Esophagus muscularis mucosa (tissue), 4 donors: ENCODE measurements at regions not wholly inside any gene's neighbourhood (a gene's known extent, or its start where the extent isn't known, plus 50 kb on each side); places are given as distances from the start of the nearest gene placed in this dataset.
A peak's percentile ranks its signal among the peaks of the same experiment; 100 is the strongest.

Source experiments
- DNase-seq: peaks from one replicate; pipeline ENCODE4 v3.0.0-alpha.2; 2017; ENCODE audit errors: extremely low spot score
- H3K27ac ChIP-seq, 4 donors: fragments of 200-600 bp; sonication (generic); replicated peaks in 1 of 4; 1 replicate in 3 of 4; 2 replicates in 1 of 4; pipeline ENCODE4 v1.5.1; 2016 to 2019; ENCODE audit warnings: mild to moderate bottlenecking in 1 of 4
- H3K27me3 ChIP-seq, 4 donors: fragments of 200-600 bp; sonication (generic); one replicate each; pipeline versions ENCODE4 v1.5.1 to v1.6.0; 2016 to 2019
- H3K36me3 ChIP-seq, 4 donors: fragments of 200-600 bp; sonication (generic); one replicate each; pipeline ENCODE4 v1.5.1; 2016 to 2019
- H3K4me1 ChIP-seq, 4 donors: fragments of 200-600 bp; sonication (generic); one replicate each; pipeline ENCODE4 v1.5.1; 2016 to 2019
- H3K4me3 ChIP-seq, 4 donors: fragments of 200-600 bp; sonication (generic); 1 replicate in 2 of 4; 2 replicates in 2 of 4; pipeline ENCODE4 v1.5.1; 2016 to 2019; ENCODE audit warnings: mild to moderate bottlenecking in 4 of 4, moderate library complexity in 1 of 4
- H3K9me3 ChIP-seq, 4 donors: fragments of 200-600 bp; sonication (generic); 1 replicate in 3 of 4; 2 replicates in 1 of 4; pipeline ENCODE4 v1.5.1; 2016 to 2019
- CTCF ChIP-seq, 3 experiments: fragments of 200-600 bp in 2 of 3; fragments of 450-650 bp in 1 of 3; sonication (generic) in 2 of 3; IDR thresholded peaks; one replicate each; pipeline ENCODE4 v1.5.1; 2017 to 2019; ENCODE audit warnings: antibody characterized with exemption in 3 of 3, mild to moderate bottlenecking in 2 of 3, moderate library complexity in 1 of 3
- EP300 ChIP-seq: sonication (generic); formaldehyde crosslinking; IDR thresholded peaks from one replicate; pipeline ENCODE4 v1.6.1; 2017; ENCODE audit warnings: antibody characterized with exemption
- POLR2A ChIP-seq: fragments of 450-650 bp; IDR thresholded peaks from one replicate; pipeline ENCODE4 v1.6.1; 2017; ENCODE audit warnings: antibody characterized with exemption, moderate library complexity, mild to moderate bottlenecking, low read depth
- POLR2AphosphoS5 ChIP-seq, 2 donors: sonication (generic); formaldehyde crosslinking; IDR thresholded peaks; one replicate each; pipeline ENCODE4 v1.6.1; 2017; ENCODE audit warnings: antibody characterized with exemption in 2 of 2
- WGBS: methylation state at CpG from one replicate; pipeline ENCODE4 v1.1.5; 2018; 5-methylcytosine and 5-hydroxymethylcytosine counted together
- intact Hi-C: fragments of 100-400 bp; cut with DNase I; formaldehyde crosslinking; loops from one replicate; pipeline ENCODE4 v1.15.1; 2023

GRCh38 chr16:56115817-56116576, 75.3 kb upstream of the GNAO1 start:
- no peaks in the 10 kb centered on the region for H3K27me3 ChIP-seq
- DNase-seq: no peak
- no peak overlapping the region for H3K4me3 ChIP-seq
- no peak for TF ChIP-seq POLR2AphosphoS5 (IDR thresholded peaks at IDR 0.05)
- TF ChIP-seq EP300: no peak
- no peak for TF ChIP-seq POLR2A
- no peak for TF ChIP-seq CTCF (IDR thresholded peaks at IDR 0.05)
- 62% methylated on average over 6 of the region's 6 CpGs for WGBS
- H3K9me3 ChIP-seq: no peaks in the 10 kb centered on the region
- no peaks in the 10 kb centered on the region for H3K36me3 ChIP-seq
- intact Hi-C loops: no loop called here
- H3K27ac ChIP-seq: no peak overlapping the region
- no peaks in the 10 kb centered on the region for H3K4me1 ChIP-seq

- no peak for DNase-seq
- Histone ChIP-seq H3K9me3 (no peaks in the 10 kb centered on the region), H3K4me1 (no peaks in the 10 kb centered on the region), H3K27ac (no peak overlapping the region), H3K36me3 (no peaks in the 10 kb centered on the region), H3K27me3 (no peaks in the 10 kb centered on the region), H3K4me3 (no peak overlapping the region)
- WGBS: 44% methylated on average over 2 of the region's 2 CpGs
- intact Hi-C loops: no loop called here
- TF ChIP-seq EP300 (no peak), POLR2A (no peak), CTCF (IDR thresholded peaks at IDR 0.05) (no peak), POLR2AphosphoS5 (IDR thresholded peaks at IDR 0.05) (no peak)
Observed at GRCh38 chr16:56113223-56113622, 78.1 kb upstream of the GNAO1 start.

DNA sequence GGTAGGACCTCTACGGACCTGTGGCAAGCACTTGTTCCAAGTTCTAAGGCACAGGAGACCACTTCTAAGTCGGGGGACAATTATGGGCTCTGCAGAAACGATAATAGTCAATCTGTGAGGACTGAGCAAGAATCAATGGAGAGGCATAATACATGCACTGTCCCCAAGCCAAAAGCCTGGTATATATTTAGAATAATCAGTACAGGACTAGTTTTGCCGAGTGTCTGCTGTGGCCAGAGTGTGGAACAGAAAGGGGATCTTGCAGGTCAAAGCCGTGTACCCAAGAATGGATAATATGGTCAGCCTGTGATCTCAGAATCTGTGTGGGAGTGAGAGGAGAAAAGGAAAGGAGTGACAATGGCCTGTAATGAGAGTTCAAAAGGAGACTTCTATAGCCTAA, 80.2 kb upstream of the GNAO1 start:
- no peak for TF ChIP-seq POLR2A
- no peak for TF ChIP-seq CTCF (IDR thresholded peaks at IDR 0.05)
- no peak for TF ChIP-seq POLR2AphosphoS5 (IDR thresholded peaks at IDR 0.05)
- no peak for TF ChIP-seq EP300
- Histone ChIP-seq H3K4me3 (no peak overlapping the region), H3K9me3 (no peaks in the 10 kb centered on the region), H3K4me1 (no peaks in the 10 kb centered on the region), H3K27ac (no peak overlapping the region), H3K27me3 (no peaks in the 10 kb centered on the region), H3K36me3 (no peaks in the 10 kb centered on the region)
- intact Hi-C loops: no loop called here
- 67% methylated on average over 5 of the region's 5 CpGs for WGBS
- DNase-seq: peak; percentile 37

- no peak for DNase-seq
- no peaks in the 10 kb centered on the region for H3K9me3 ChIP-seq
- no peak overlapping the region for H3K27ac ChIP-seq
- TF ChIP-seq CTCF (IDR thresholded peaks at IDR 0.05) (no peak), POLR2AphosphoS5 (IDR thresholded peaks at IDR 0.05) (no peak), POLR2A (no peak), EP300 (no peak)
- intact Hi-C loops: no loop called here
- H3K36me3 ChIP-seq: no peaks in the 10 kb centered on the region
- WGBS: 52% methylated on average over 4 of the region's 4 CpGs
- no peaks in the 10 kb centered on the region for H3K27me3 ChIP-seq
- no peaks in the 10 kb centered on the region for H3K4me1 ChIP-seq
- H3K4me3 ChIP-seq: no peak overlapping the region
Observed at GRCh38 chr16:56109994-56110393, 81.3 kb upstream of the GNAO1 start.

- no peaks in the 10 kb centered on the region for H3K9me3 ChIP-seq
- TF ChIP-seq EP300: no peak
- no peak for TF ChIP-seq CTCF (IDR thresholded peaks at IDR 0.05)
- no peak for TF ChIP-seq POLR2A
- TF ChIP-seq POLR2AphosphoS5 (IDR thresholded peaks at IDR 0.05): no peak
- peak; percentile 64 for DNase-seq
- H3K4me1 ChIP-seq: no peaks in the 10 kb centered on the region
- intact Hi-C loops: no loop called here
- H3K27me3 ChIP-seq: no peaks in the 10 kb centered on the region
- H3K4me3 ChIP-seq: no peak overlapping the region
- no peaks in the 10 kb centered on the region for H3K36me3 ChIP-seq
- WGBS: 91% methylated on average over 1 of the region's 1 CpG
- no peak overlapping the region for H3K27ac ChIP-seq
Observed at GRCh38 chr16:56109205-56109604, 82.1 kb upstream of the GNAO1 start.
